ENCODE measurements at regions not wholly inside any gene's neighbourhood (a gene's known extent, or its start where the extent isn't known, plus 50 kb on each side); places are given as distances from the start of the nearest gene placed in this dataset.
"Not testable (repeated sequence)": the region's sequence is repeated elsewhere in the genome, so short reads cannot be mapped to it uniquely, and the experiment has no call there.

- no peak overlapping the region for H3K4me3 ChIP-seq (ENCODE audit: low read depth, low read length)
- TF ChIP-seq CTCF (IDR thresholded peaks at IDR 0.05; ENCODE audit: borderline replicate concordance, insufficient read depth, low read depth, low read length): no peak
Observed at GRCh38 chr5:144040615-144041305, 129.7 kb downstream of the YIPF5 start.

- H3K4me3 ChIP-seq (ENCODE audit: low read depth, low read length): no peak overlapping the region
- no peak for TF ChIP-seq CTCF (IDR thresholded peaks at IDR 0.05; ENCODE audit: borderline replicate concordance, insufficient read depth, low read depth, low read length)
Observed at GRCh38 chr5:144042156-144042555, 128.3 kb downstream of the YIPF5 start.

- TF ChIP-seq CTCF (IDR thresholded peaks at IDR 0.05; ENCODE audit: borderline replicate concordance, insufficient read depth, low read depth, low read length): no peak
- no peak overlapping the region for H3K4me3 ChIP-seq (ENCODE audit: low read depth, low read length)
Observed at GRCh38 chr5:144048259-144048856, 122.1 kb downstream of the YIPF5 start.

- H3K4me3 ChIP-seq (ENCODE audit: low read depth, low read length): not testable (repeated sequence)
Observed at GRCh38 chr5:144055391-144055790, 115.1 kb downstream of the YIPF5 start.

- H3K4me3 ChIP-seq (ENCODE audit: low read depth, low read length): not testable (repeated sequence)
Observed at GRCh38 chr5:144060091-144060490, 110.4 kb downstream of the YIPF5 start.

GRCh38 chr5:144060598-144060997 lies 109.9 kb downstream of the YIPF5 start:
- no peak overlapping the region for H3K4me3 ChIP-seq (ENCODE audit: low read depth, low read length)
- no peak for TF ChIP-seq CTCF (IDR thresholded peaks at IDR 0.05; ENCODE audit: borderline replicate concordance, insufficient read depth, low read depth, low read length)

- TF ChIP-seq CTCF (IDR thresholded peaks at IDR 0.05; ENCODE audit: borderline replicate concordance, insufficient read depth, low read depth, low read length): no peak
- H3K4me3 ChIP-seq (ENCODE audit: low read depth, low read length): no peak overlapping the region
Observed at GRCh38 chr5:144065786-144066185, 104.7 kb downstream of the YIPF5 start.

- no peak overlapping the region for H3K4me3 ChIP-seq (ENCODE audit: low read depth, low read length)
- no peak for TF ChIP-seq CTCF (IDR thresholded peaks at IDR 0.05; ENCODE audit: borderline replicate concordance, insufficient read depth, low read depth, low read length)
Observed at GRCh38 chr5:144072518-144072927, 97.9 kb downstream of the YIPF5 start.

Data from GM12875 (cell line).